CD4-positive, alpha-beta T cell treated with Interleukin-6 at 100 ng/mL for 8 hours (primary cell): ENCODE measurements at regions not wholly inside any gene's neighbourhood (a gene's known extent, or its start where the extent isn't known, plus 50 kb on each side); places are given as distances from the start of the nearest gene placed in this dataset.
"Not testable (repeated sequence)": the region's sequence is repeated elsewhere in the genome, so short reads cannot be mapped to it uniquely, and the experiment has no call there.

ENCODE experiments used
- DNase-seq: peaks from one replicate; pipeline ENCODE4 v3.0.0-alpha.2; 2020; ENCODE audit warnings: mixed read lengths, low spot score

GRCh38 chr3:5813521-5813920 lies 626.0 kb downstream of the EDEM1 start:
- DNase-seq = no peak

- no peak for DNase-seq
Measured at GRCh38 chr3:5822843-5823242, 635.3 kb downstream of the EDEM1 start.

- DNase-seq = no peak
Measured at GRCh38 chr3:5826467-5826866, 639.0 kb downstream of the EDEM1 start.

GRCh38 chr3:5828251-5828650 lies 640.7 kb downstream of the EDEM1 start:
- no peak for DNase-seq

GRCh38 chr3:5840056-5840455 lies 652.5 kb downstream of the EDEM1 start:
- no peak for DNase-seq

- DNase-seq = no peak
Measured at GRCh38 chr3:5841599-5841998, 654.1 kb downstream of the EDEM1 start.

GRCh38 chr3:5846261-5846660 lies 658.8 kb downstream of the EDEM1 start:
- DNase-seq = no peak

- no peak for DNase-seq
Measured at GRCh38 chr3:5861151-5861550, 673.6 kb downstream of the EDEM1 start.

GRCh38 chr3:5874931-5875341 lies 687.4 kb downstream of the EDEM1 start:
- no peak for DNase-seq

- DNase-seq = no peak
Measured at GRCh38 chr3:5888851-5889250, 701.3 kb downstream of the EDEM1 start.

GRCh38 chr3:5889374-5889773 lies 701.9 kb downstream of the EDEM1 start:
- no peak for DNase-seq

- DNase-seq = no peak
Measured at GRCh38 chr3:5891711-5892110, 704.2 kb downstream of the EDEM1 start.

- no peak for DNase-seq
Measured at GRCh38 chr3:5898106-5898505, 710.6 kb downstream of the EDEM1 start.

- no peak for DNase-seq
Measured at GRCh38 chr3:5899014-5899761, 711.7 kb downstream of the EDEM1 start.

- no peak for DNase-seq
Measured at GRCh38 chr3:5917932-5918331, 730.4 kb downstream of the EDEM1 start.

- DNase-seq = no peak
Measured at GRCh38 chr3:5918626-5919025, 731.1 kb downstream of the EDEM1 start.

GRCh38 chr3:5929027-5929426 lies 741.5 kb downstream of the EDEM1 start:
- no peak for DNase-seq

GRCh38 chr3:5944061-5944460 lies 756.6 kb downstream of the EDEM1 start:
- not testable (repeated sequence) for DNase-seq

GRCh38 chr3:5948084-5948483 lies 760.6 kb downstream of the EDEM1 start:
- no peak for DNase-seq

- no peak for DNase-seq
Measured at GRCh38 chr3:5951026-5951425, 763.5 kb downstream of the EDEM1 start.

- DNase-seq = no peak
Measured at GRCh38 chr3:5972586-5972985, 785.1 kb downstream of the EDEM1 start.

GRCh38 chr3:5974630-5975322 lies 787.3 kb downstream of the EDEM1 start:
- no peak for DNase-seq

GRCh38 chr3:5977331-5977730 lies 789.8 kb downstream of the EDEM1 start:
- no peak for DNase-seq

- no peak for DNase-seq
Measured at GRCh38 chr3:5980475-5980874, 793.0 kb downstream of the EDEM1 start.
